SK-N-MC (cell line): ENCODE measurements at regions not wholly inside any gene's neighbourhood (a gene's known extent, or its start where the extent isn't known, plus 50 kb on each side); places are given as distances from the start of the nearest gene placed in this dataset.

Experiments used
- DNase-seq: peaks from one replicate; pipeline ENCODE4 v3.0.0-alpha.2; 2011; ENCODE audit warnings: low read depth, low spot score
- H3K27ac ChIP-seq: fragments of 200-600 bp; sonication (generic); 2 replicates; pipeline ENCODE4 v1.5.1; 2016; ENCODE audit warnings: mixed run types
- H3K36me3 ChIP-seq: fragments of 200-600 bp; sonication (generic); 2 replicates; pipeline ENCODE4 v1.6.1; 2017; ENCODE audit warnings: antibody characterized with exemption, low read length, mixed read lengths; ENCODE audit not compliant: insufficient read depth
- H3K4me3 ChIP-seq: fragments of 200-600 bp; sonication (generic); 2 replicates; pipeline ENCODE4 v1.5.1; 2016
- H3K9ac ChIP-seq: fragments of 200-600 bp; sonication (generic); 2 replicates; pipeline ENCODE4 v1.8.0; 2017; ENCODE audit warnings: mixed run types, mixed read lengths; ENCODE audit not compliant: insufficient read length
- H3K9me3 ChIP-seq: fragments of 200-600 bp; sonication (generic); 2 replicates; pipeline ENCODE4 v1.6.1; 2017; ENCODE audit warnings: low read depth, mild to moderate bottlenecking, antibody characterized with exemption, low read length, moderate library complexity, mixed read lengths
- EZH2 ChIP-seq: fragments of 200-600 bp; sonication (generic); IDR thresholded peaks from one replicate; pipeline ENCODE4 v1.6.1; 2017; ENCODE audit warnings: antibody characterized with exemption
- FOXP2 ChIP-seq: optimal IDR thresholded peaks from 2 replicates; pipeline ENCODE3; 2011; ENCODE audit warnings: mild to moderate bottlenecking, moderate library complexity; ENCODE audit not compliant: insufficient read depth; ENCODE audit errors: extremely low read length, control extremely low read depth
- POLR2AphosphoS5 ChIP-seq: IDR thresholded peaks from 2 replicates; pipeline ENCODE4 v1.6.1; 2012; ENCODE audit warnings: mild to moderate bottlenecking, low read depth, low read length, borderline replicate concordance

DNA sequence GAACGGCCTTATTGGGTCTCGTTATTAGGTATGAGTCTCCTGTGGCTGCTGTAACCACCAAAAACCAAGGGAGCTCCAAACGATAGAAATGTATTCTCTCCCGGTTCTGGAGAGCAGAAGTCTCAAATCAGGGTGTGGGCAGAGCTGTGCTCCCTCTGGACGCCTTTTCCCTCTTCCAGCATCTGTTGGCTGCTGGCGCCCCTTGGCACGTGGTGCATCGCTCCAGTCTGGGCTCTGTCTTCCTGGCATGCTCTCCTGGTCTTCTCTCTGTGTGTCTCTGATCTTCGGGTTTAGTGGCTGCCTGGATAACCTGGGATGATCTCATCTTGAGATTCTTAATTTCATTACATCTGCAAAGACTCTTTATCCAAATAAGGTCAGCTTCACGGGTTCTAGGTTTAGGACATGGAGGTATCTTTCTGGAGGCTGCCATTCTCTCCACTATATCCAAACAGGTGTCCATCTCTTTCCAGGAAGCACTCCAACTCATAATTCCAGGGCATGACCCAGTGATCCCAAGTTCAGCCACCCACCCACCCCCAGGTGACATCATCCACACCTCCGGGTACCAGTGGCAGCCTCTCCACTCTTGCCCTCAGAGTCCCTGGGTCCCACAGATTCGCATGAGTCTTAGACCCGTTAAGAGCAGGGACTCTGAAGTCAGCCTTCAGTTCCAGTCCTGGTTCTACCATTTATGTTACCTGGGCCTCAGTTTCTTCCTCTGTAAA is 145.5 kb upstream of the FOXF1 start:
- H3K36me3 ChIP-seq = no peaks in the 10 kb centered on the region
- H3K27ac ChIP-seq = no peak overlapping the region
- no peak overlapping the region for H3K4me3 ChIP-seq
- H3K9ac ChIP-seq = no peak overlapping the region
- no peaks in the 10 kb centered on the region for H3K9me3 ChIP-seq
- DNase-seq = no peak
- TF ChIP-seq POLR2AphosphoS5 (no peak), EZH2 (no peak), FOXP2 (no peak)

DNA sequence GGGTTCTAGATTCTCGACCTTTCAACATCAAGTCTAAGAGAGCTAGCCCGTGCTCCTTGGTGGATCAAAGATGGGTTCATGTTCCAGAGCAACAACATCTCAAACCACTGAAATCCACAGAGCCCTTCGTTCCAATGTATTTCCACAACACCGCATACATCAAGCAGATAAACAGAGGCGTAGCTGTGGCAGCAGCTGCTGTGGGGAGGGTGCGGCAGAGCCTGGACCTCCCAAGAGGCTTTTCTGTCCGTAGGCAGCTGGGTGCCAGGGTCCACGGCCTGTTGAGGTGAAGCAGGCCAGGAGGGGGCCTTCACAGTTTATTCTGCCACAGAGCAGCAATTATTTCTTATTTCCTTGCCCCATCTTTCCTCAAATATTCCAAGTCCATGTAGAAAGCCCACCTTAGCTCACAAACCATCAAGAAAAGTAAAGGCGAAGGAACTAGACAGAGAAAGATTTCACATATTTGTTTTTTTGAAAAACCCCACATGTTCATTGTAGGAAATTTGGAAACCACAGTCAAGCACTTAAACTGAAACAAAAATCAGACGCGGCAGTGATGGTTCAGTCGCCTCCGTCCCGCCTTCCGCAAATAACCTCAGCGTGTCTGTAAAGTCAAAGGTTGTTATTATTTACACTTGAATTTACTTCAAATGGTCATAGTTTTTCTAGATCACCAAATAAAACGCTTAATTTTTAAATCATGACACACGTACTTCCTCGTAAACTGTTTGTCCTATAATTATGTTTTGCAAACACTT is 144.6 kb upstream of the FOXF1 start:
- DNase-seq = no peak
- Histone ChIP-seq H3K36me3 (no peaks in the 10 kb centered on the region), H3K27ac (no peak overlapping the region), H3K4me3 (no peak overlapping the region), H3K9ac (no peak overlapping the region), H3K9me3 (no peaks in the 10 kb centered on the region)
- no peak for TF ChIP-seq FOXP2
- no peak for TF ChIP-seq EZH2
- no peak for TF ChIP-seq POLR2AphosphoS5

GRCh38 chr16:86366481-86366880 is 143.8 kb upstream of the FOXF1 start:
- Histone ChIP-seq H3K4me3 (no peak overlapping the region), H3K9ac (no peak overlapping the region), H3K36me3 (no peaks in the 10 kb centered on the region), H3K9me3 (no peaks in the 10 kb centered on the region), H3K27ac (no peak overlapping the region)
- DNase-seq = no peak
- TF ChIP-seq EZH2 (no peak), FOXP2 (no peak), POLR2AphosphoS5 (no peak)

- Histone ChIP-seq H3K9me3 (no peaks in the 10 kb centered on the region), H3K27ac (no peak overlapping the region), H3K9ac (no peak overlapping the region), H3K36me3 (no peaks in the 10 kb centered on the region), H3K4me3 (no peak overlapping the region)
- no peak for DNase-seq
- no peak for TF ChIP-seq EZH2
Measured at GRCh38 chr16:86367291-86368072, 142.8 kb upstream of the FOXF1 start.

GRCh38 chr16:86368261-86368660 is 142.1 kb upstream of the FOXF1 start:
- TF ChIP-seq POLR2AphosphoS5 (no peak), FOXP2 (no peak), EZH2 (no peak)
- DNase-seq = no peak
- H3K4me3 ChIP-seq = no peak overlapping the region
- H3K27ac ChIP-seq = no peak overlapping the region
- H3K9me3 ChIP-seq = no peaks in the 10 kb centered on the region
- no peaks in the 10 kb centered on the region for H3K36me3 ChIP-seq
- H3K9ac ChIP-seq = no peak overlapping the region

DNA sequence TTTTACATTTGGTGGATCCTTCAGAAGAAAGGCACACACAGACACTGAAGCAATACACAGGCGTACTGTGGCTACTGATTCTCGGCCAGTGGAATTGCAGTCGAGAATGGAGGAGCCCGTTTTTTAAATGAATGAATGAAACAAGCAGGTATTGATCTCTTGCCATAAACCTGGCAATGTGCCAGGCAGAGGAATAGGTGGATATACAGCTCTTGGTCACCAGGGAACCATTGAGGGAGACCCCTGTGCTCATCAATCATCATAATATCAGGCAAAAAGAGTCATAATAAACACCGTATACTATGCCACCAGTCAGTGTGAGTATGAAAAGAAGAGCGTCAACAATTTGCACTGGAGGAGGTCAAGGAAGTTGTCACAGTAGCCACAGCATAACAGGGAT is 140.3 kb upstream of the FOXF1 start:
- Histone ChIP-seq H3K9ac (no peak overlapping the region), H3K4me3 (no peak overlapping the region), H3K36me3 (no peaks in the 10 kb centered on the region), H3K9me3 (no peaks in the 10 kb centered on the region), H3K27ac (no peak overlapping the region)
- TF ChIP-seq EZH2 (no peak), FOXP2 (no peak), POLR2AphosphoS5 (no peak)
- DNase-seq = no peak

- H3K9ac ChIP-seq = no peak overlapping the region
- H3K4me3 ChIP-seq = no peak overlapping the region
- DNase-seq = no peak
- no peak overlapping the region for H3K27ac ChIP-seq
- H3K36me3 ChIP-seq = no peaks in the 10 kb centered on the region
- H3K9me3 ChIP-seq = no peaks in the 10 kb centered on the region
- TF ChIP-seq FOXP2 (no peak), POLR2AphosphoS5 (no peak), EZH2 (no peak)
Measured at GRCh38 chr16:86371083-86371803, 139.1 kb upstream of the FOXF1 start.

DNA sequence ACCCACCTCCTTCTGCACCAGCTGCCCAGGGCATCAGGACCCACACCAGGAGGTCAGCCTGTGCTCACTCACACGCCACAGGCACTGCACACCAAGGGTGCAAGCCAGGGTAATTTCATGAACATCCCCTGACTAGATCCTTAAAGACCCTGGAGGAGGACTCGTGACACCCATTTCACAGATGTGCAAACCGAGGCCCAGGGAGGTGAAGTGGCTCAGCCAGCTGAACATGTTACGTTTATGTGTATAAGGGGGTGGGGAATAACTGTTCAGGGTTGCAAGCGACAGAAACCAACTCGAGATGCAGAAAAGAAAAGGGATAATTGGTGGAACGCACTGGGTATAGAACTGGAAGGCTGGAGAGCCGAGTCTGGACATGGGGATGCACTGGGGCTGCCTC is 138.1 kb upstream of the FOXF1 start:
- DNase-seq = no peak
- Histone ChIP-seq H3K36me3 (no peaks in the 10 kb centered on the region), H3K4me3 (no peak overlapping the region), H3K27ac (no peak overlapping the region), H3K9me3 (no peaks in the 10 kb centered on the region), H3K9ac (no peak overlapping the region)
- no peak for TF ChIP-seq FOXP2
- no peak for TF ChIP-seq POLR2AphosphoS5
- TF ChIP-seq EZH2 = no peak
